Lower leg skin (tissue), 4 donors: ENCODE measurements at regions not wholly inside any gene's neighbourhood (a gene's known extent, or its start where the extent isn't known, plus 50 kb on each side); places are given as distances from the start of the nearest gene placed in this dataset.

Experiments
- DNase-seq, 2 donors: peaks; one replicate each; pipeline ENCODE4 v3.0.0-alpha.2; 2019; ENCODE audit warnings: low spot score in 2 of 2
- H3K4me3 ChIP-seq: fragments of 200-600 bp; sonication (generic); 2 replicates; pipeline ENCODE4 v1.5.1; 2017; ENCODE audit warnings: mild to moderate bottlenecking, low read depth; ENCODE audit not compliant: poor library complexity, severe bottlenecking
- CTCF ChIP-seq, 3 donors: fragments of 450-650 bp; IDR thresholded peaks; one replicate each; pipeline ENCODE4 v1.5.1; 2016; ENCODE audit warnings: antibody characterized with exemption in 3 of 3, mild to moderate bottlenecking in 3 of 3, moderate library complexity in 2 of 3
- POLR2A ChIP-seq, 2 donors: fragments of 450-650 bp; IDR thresholded peaks; one replicate each; pipeline ENCODE4 v1.6.1; 2016 to 2017; ENCODE audit warnings: antibody characterized with exemption in 2 of 2, mild to moderate bottlenecking in 1 of 2, moderate library complexity in 1 of 2
- WGBS, 2 donors: methylation state at CpG; one replicate each; pipeline ENCODE4 v1.1.5; 2018; 5-methylcytosine and 5-hydroxymethylcytosine counted together
- intact Hi-C: fragments of 100-400 bp; cut with DNase I; formaldehyde crosslinking; loops from one replicate; pipeline ENCODE4 v1.15.0; 2023; ENCODE audit warnings: low total_unique reads

GRCh38 chr16:13439766-13440165, 480.2 kb upstream of the ERCC4 start:
- 82% methylated on average over 9 of the region's 9 CpGs for WGBS, 2 donors
- no peak for DNase-seq
- TF ChIP-seq CTCF (IDR thresholded peaks at IDR 0.05), result no peak
- no peak for TF ChIP-seq POLR2A (IDR thresholded peaks at IDR 0.05)
- intact Hi-C loops, result no loop called here
- H3K4me3 ChIP-seq, result no peak overlapping the region

GRCh38 chr16:13441675-13442074, 478.3 kb upstream of the ERCC4 start:
- WGBS, 2 donors, result 56 to 60% methylated on average over 3 of the region's 3 CpGs
- TF ChIP-seq POLR2A (IDR thresholded peaks at IDR 0.05), result no peak
- no peak for TF ChIP-seq CTCF (IDR thresholded peaks at IDR 0.05)
- no peak for DNase-seq
- no peak overlapping the region for H3K4me3 ChIP-seq
- intact Hi-C loops, result no loop called here

- intact Hi-C loops, result no loop called here
- no peak overlapping the region for H3K4me3 ChIP-seq
- DNase-seq, result no peak
- 47 to 56% methylated on average over 4 of the region's 4 CpGs for WGBS, 2 donors
- TF ChIP-seq CTCF (IDR thresholded peaks at IDR 0.05) (no peak), POLR2A (IDR thresholded peaks at IDR 0.05) (no peak)
Observed at GRCh38 chr16:13448346-13448745, 471.6 kb upstream of the ERCC4 start.

- TF ChIP-seq CTCF (IDR thresholded peaks at IDR 0.05) (no peak), POLR2A (IDR thresholded peaks at IDR 0.05) (no peak)
- intact Hi-C loops, result loop anchor here (10.0 kb wide), 1 partner anchor 49 kb away; no protein-coding TSS in a partner anchor
- no peak overlapping the region for H3K4me3 ChIP-seq
- WGBS, 2 donors, result 29 to 52% methylated on average over 2 of the region's 2 CpGs
- DNase-seq, result peak in 1 of 2 donors; percentile 17
Observed at GRCh38 chr16:13453325-13453724, 466.6 kb upstream of the ERCC4 start.

GRCh38 chr16:13453938-13454553, 465.9 kb upstream of the ERCC4 start:
- 59 to 60% methylated on average over 10 of the region's 10 CpGs for WGBS, 2 donors
- intact Hi-C loops, result loop anchor here (10.0 kb wide), 1 partner anchor 49 kb away; no protein-coding TSS in a partner anchor
- DNase-seq, result peak in 1 of 2 donors; percentile 25
- no peak overlapping the region for H3K4me3 ChIP-seq
- TF ChIP-seq POLR2A (IDR thresholded peaks at IDR 0.05) (no peak), CTCF (IDR thresholded peaks at IDR 0.05) (no peak)

- intact Hi-C loops, result no loop called here
- H3K4me3 ChIP-seq, result no peak overlapping the region
- TF ChIP-seq CTCF (IDR thresholded peaks at IDR 0.05), result no peak
- TF ChIP-seq POLR2A (IDR thresholded peaks at IDR 0.05), result no peak
- 35 to 40% methylated on average over 5 of the region's 5 CpGs for WGBS, 2 donors
- DNase-seq, result no peak
Observed at GRCh38 chr16:13463619-13464018, 456.3 kb upstream of the ERCC4 start.
